Neural cell (in vitro differentiated cells): ENCODE measurements at regions not wholly inside any gene's neighbourhood (a gene's known extent, or its start where the extent isn't known, plus 50 kb on each side); places are given as distances from the start of the nearest gene placed in this dataset.

ENCODE experiments used
- H2AFZ ChIP-seq: fragments of 200-600, 300-800 bp; sonication (generic), shearing (Covaris generic); 2 replicates; pipeline ENCODE4 v1.6.0; 2014; ENCODE audit warnings: low read depth, mild to moderate bottlenecking, antibody characterized with exemption, low read length, moderate library complexity
- H3F3A ChIP-seq: fragments of 200-600 bp; shearing (Covaris generic); 2 replicates; pipeline ENCODE4 v1.6.1; 2016; ENCODE audit warnings: mild to moderate bottlenecking, moderate library complexity, mixed read lengths, antibody characterized with exemption, low read length; ENCODE audit not compliant: insufficient read depth, poor library complexity, severe bottlenecking
- H3K27ac ChIP-seq: fragments of 200-600, 300-800 bp; sonication (generic), shearing (Covaris generic); 2 replicates; pipeline ENCODE4 v1.5.1; 2014; ENCODE audit warnings: mild to moderate bottlenecking, low read length, moderate library complexity
- H3K27me3 ChIP-seq: fragments of 300-800, 200-600 bp; sonication (generic), shearing (Covaris generic); 2 replicates; pipeline ENCODE4 v1.6.0; 2014; ENCODE audit warnings: mild to moderate bottlenecking, low read depth, low read length, moderate library complexity; ENCODE audit not compliant: insufficient read depth
- H3K36me3 ChIP-seq: fragments of 300-800, 200-600 bp; sonication (generic), shearing (Covaris generic); 2 replicates; pipeline ENCODE4 v1.5.1; 2014; ENCODE audit warnings: mild to moderate bottlenecking, antibody characterized with exemption, low read length, moderate library complexity; ENCODE audit not compliant: insufficient read depth
- H3K4me2 ChIP-seq: fragments of 300-800, 200-600 bp; sonication (generic), shearing (Covaris generic); 2 replicates; pipeline ENCODE4 v1.6.0; 2014; ENCODE audit warnings: mild to moderate bottlenecking, low read length
- H3K4me3 ChIP-seq: fragments of 300-800, 200-600 bp; sonication (generic), shearing (Covaris generic); 2 replicates; pipeline ENCODE4 v1.5.1; 2014; ENCODE audit warnings: mild to moderate bottlenecking, low read length, moderate library complexity
- H3K79me2 ChIP-seq: fragments of 200-600 bp; shearing (Covaris generic); replicated peaks from 2 replicates; pipeline ENCODE4 v1.6.0; 2014; ENCODE audit warnings: mild to moderate bottlenecking, low read length, moderate library complexity; ENCODE audit not compliant: insufficient read depth
- H3K9ac ChIP-seq: fragments of 300-800, 200-600 bp; sonication (generic), shearing (Covaris generic); 2 replicates; pipeline ENCODE4 v1.6.1; 2016; ENCODE audit warnings: mild to moderate bottlenecking, low read length, mixed read lengths
- H3K9me2 ChIP-seq: fragments of 200-600 bp; shearing (Covaris generic); 2 replicates; pipeline ENCODE4 v1.6.1; 2016; ENCODE audit warnings: mild to moderate bottlenecking, low read length, mixed read lengths; ENCODE audit not compliant: insufficient read depth
- H3K9me3 ChIP-seq: fragments of 200-600, 300-800 bp; sonication (generic), shearing (Covaris generic); 2 replicates; pipeline ENCODE4 v1.6.1; 2016; ENCODE audit warnings: mild to moderate bottlenecking, mixed run types, low read length, moderate library complexity, mixed read lengths
- H4K20me1 ChIP-seq: fragments of 200-600 bp; shearing (Covaris generic); 2 replicates; pipeline ENCODE4 v1.6.1; 2016; ENCODE audit warnings: mild to moderate bottlenecking, mixed run types; ENCODE audit not compliant: insufficient read depth
- CTCF ChIP-seq: fragments of 450-650 bp; IDR thresholded peaks from 2 replicates; pipeline ENCODE4 v1.5.1; 2014; ENCODE audit warnings: antibody characterized with exemption, mild to moderate bottlenecking, moderate library complexity; ENCODE audit not compliant: poor library complexity, severe bottlenecking
- EP300 ChIP-seq: fragments of 450-650 bp; conservative IDR thresholded peaks from 2 replicates; pipeline ENCODE4 v1.6.1; 2014; ENCODE audit warnings: antibody characterized with exemption, mild to moderate bottlenecking, moderate library complexity; ENCODE audit not compliant: poor library complexity, severe bottlenecking
- EZH2 ChIP-seq: fragments of 200-600, 300-800 bp; shearing (Covaris generic), sonication (generic); IDR thresholded peaks from 2 replicates; pipeline ENCODE4 v1.6.1; 2014; ENCODE audit warnings: antibody characterized with exemption, low read length, borderline replicate concordance, mild to moderate bottlenecking; ENCODE audit not compliant: insufficient read depth, poor library complexity, severe bottlenecking
- MXI1 ChIP-seq: fragments of 450-650 bp; conservative IDR thresholded peaks from 2 replicates; pipeline ENCODE4 v1.6.1; 2014; ENCODE audit warnings: antibody characterized with exemption, mild to moderate bottlenecking; ENCODE audit not compliant: poor library complexity, severe bottlenecking
- POLR2AphosphoS5 ChIP-seq: IDR thresholded peaks from 2 replicates; pipeline ENCODE4 v1.6.1; 2012
- RAD21 ChIP-seq: fragments of 450-650 bp; conservative IDR thresholded peaks from 2 replicates; pipeline ENCODE4 v1.6.1; 2014; ENCODE audit warnings: antibody characterized with exemption, mild to moderate bottlenecking, moderate library complexity
- REST ChIP-seq: IDR thresholded peaks from 2 replicates; pipeline ENCODE4 v1.6.1; 2012; ENCODE audit warnings: borderline replicate concordance
- SMC3 ChIP-seq: fragments of 450-650 bp; conservative IDR thresholded peaks from 2 replicates; pipeline ENCODE4 v1.6.1; 2014; ENCODE audit warnings: antibody characterized with exemption, mild to moderate bottlenecking, moderate library complexity; ENCODE audit not compliant: poor library complexity
- TAF1 ChIP-seq: IDR thresholded peaks from 2 replicates; pipeline ENCODE4 v1.6.1; 2012; ENCODE audit warnings: low read depth

- Histone ChIP-seq H3K79me2 (no peaks in the 10 kb centered on the region), H3K27ac (no peak overlapping the region), H3K9me2 (no peaks in the 10 kb centered on the region), H3F3A (no peaks in the 10 kb centered on the region), H4K20me1 (no peaks in the 10 kb centered on the region), H3K9ac (no peak overlapping the region), H3K27me3 (no peaks in the 10 kb centered on the region), H3K9me3 (no peaks in the 10 kb centered on the region), H3K36me3 (no peaks in the 10 kb centered on the region), H2AFZ (no peak overlapping the region), H3K4me2 (no peak overlapping the region), H3K4me3 (no peak overlapping the region)
- no peak for TF ChIP-seq MXI1
- no peak for TF ChIP-seq POLR2AphosphoS5
- TF ChIP-seq TAF1 = no peak
- TF ChIP-seq EP300 = no peak
- TF ChIP-seq CTCF = no peak
- no peak for TF ChIP-seq REST
- TF ChIP-seq SMC3 = no peak
- no peak for TF ChIP-seq RAD21
- no peak for TF ChIP-seq EZH2
Observed at GRCh38 chr10:43710772-43711471, 62.2 kb upstream of the ZNF32 start.

- no peaks in the 10 kb centered on the region for H3F3A ChIP-seq
- no peak overlapping the region for H3K4me2 ChIP-seq
- H3K27me3 ChIP-seq = no peaks in the 10 kb centered on the region
- H3K9me3 ChIP-seq = no peaks in the 10 kb centered on the region
- H3K4me3 ChIP-seq = no peak overlapping the region
- no peaks in the 10 kb centered on the region for H3K36me3 ChIP-seq
- TF ChIP-seq MXI1 (no peak), REST (no peak), CTCF (no peak)
- H3K9me2 ChIP-seq = no peaks in the 10 kb centered on the region
- no peak overlapping the region for H2AFZ ChIP-seq
- no peaks in the 10 kb centered on the region for H4K20me1 ChIP-seq
- no peak overlapping the region for H3K27ac ChIP-seq
- H3K79me2 ChIP-seq = no peaks in the 10 kb centered on the region
- H3K9ac ChIP-seq = no peak overlapping the region
Observed at GRCh38 chr10:43708262-43708661, 59.6 kb upstream of the ZNF32 start.
